ENCODE measurements at regions not wholly inside any gene's neighbourhood (a gene's known extent, or its start where the extent isn't known, plus 50 kb on each side); places are given as distances from the start of the nearest gene placed in this dataset.

DNA sequence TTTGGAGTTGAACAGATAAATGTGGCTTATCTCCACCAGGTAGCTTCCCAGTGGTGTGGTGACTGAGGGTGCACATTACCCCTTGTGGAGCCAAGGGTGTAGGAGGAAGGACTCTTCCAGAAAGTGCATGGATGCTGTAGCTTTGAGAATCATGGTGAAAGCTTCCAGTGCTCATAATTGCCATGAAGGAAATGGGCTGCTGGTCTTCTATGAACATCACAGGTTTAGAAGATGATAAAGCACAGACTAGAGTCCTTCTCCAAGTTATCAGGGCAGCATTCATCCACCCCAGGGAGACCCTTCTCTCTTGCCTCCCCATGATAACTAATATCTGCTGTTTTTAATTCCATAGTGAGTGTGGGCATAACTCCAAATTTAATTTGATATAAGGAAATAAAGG, 93.4 kb upstream of the CHD1 start:
- TF ChIP-seq CTCF (IDR thresholded peaks at IDR 0.05), result no peak
- no peak for TF ChIP-seq ZFX (IDR thresholded peaks at IDR 0.05; ENCODE audit: borderline replicate concordance)
